ENCODE measurements at regions not wholly inside any gene's neighbourhood (a gene's known extent, or its start where the extent isn't known, plus 50 kb on each side); places are given as distances from the start of the nearest gene placed in this dataset.

DNA sequence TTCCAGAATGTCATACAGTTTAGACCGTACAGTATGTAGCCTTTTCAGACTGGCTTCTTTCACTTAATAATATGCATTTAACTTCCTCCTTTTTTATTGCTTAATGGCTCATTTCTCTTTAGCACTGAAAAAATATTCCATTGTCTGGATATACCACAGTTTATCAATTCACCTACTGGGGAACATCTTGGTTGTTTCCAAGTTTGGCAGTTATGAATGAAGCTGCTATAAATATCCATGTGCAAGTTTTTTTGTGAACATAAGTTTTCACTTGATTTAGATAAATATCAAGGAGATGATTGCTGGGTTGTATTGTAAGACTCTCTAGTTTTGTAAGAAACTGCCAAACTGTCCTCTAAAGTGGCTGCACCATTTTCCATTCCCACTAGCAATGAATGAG is 375.5 kb downstream of the PCDH18 start:
- TF ChIP-seq, protein P1, sequence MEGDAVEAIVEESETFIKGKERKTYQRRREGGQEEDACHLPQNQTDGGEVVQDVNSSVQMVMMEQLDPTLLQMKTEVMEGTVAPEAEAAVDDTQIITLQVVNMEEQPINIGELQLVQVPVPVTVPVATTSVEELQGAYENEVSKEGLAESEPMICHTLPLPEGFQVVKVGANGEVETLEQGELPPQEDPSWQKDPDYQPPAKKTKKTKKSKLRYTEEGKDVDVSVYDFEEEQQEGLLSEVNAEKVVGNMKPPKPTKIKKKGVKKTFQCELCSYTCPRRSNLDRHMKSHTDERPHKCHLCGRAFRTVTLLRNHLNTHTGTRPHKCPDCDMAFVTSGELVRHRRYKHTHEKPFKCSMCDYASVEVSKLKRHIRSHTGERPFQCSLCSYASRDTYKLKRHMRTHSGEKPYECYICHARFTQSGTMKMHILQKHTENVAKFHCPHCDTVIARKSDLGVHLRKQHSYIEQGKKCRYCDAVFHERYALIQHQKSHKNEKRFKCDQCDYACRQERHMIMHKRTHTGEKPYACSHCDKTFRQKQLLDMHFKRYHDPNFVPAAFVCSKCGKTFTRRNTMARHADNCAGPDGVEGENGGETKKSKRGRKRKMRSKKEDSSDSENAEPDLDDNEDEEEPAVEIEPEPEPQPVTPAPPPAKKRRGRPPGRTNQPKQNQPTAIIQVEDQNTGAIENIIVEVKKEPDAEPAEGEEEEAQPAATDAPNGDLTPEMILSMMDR (conservative IDR thresholded peaks at IDR 0.05; ENCODE audit: low read depth, low read length) = no peak
- no peak for TF ChIP-seq POLR2A (IDR thresholded peaks at IDR 0.05; ENCODE audit: low read depth, low read length)

All from IMR-90 (cell line).